Activated T-cell treated with anti-CD3 and anti-CD28 coated beads for 24 hours (primary cell): ENCODE measurements at regions not wholly inside any gene's neighbourhood (a gene's known extent, or its start where the extent isn't known, plus 50 kb on each side); places are given as distances from the start of the nearest gene placed in this dataset.
"Not testable (repeated sequence)": the region's sequence is repeated elsewhere in the genome, so short reads cannot be mapped to it uniquely, and the experiment has no call there.

Experiments
- DNase-seq: peaks from one replicate; pipeline ENCODE4 v3.0.0-alpha.2; 2020; ENCODE audit warnings: low read depth

GRCh38 chr1:214715126-214715525 lies 112.1 kb downstream of the CENPF start:
- no peak for DNase-seq

DNA sequence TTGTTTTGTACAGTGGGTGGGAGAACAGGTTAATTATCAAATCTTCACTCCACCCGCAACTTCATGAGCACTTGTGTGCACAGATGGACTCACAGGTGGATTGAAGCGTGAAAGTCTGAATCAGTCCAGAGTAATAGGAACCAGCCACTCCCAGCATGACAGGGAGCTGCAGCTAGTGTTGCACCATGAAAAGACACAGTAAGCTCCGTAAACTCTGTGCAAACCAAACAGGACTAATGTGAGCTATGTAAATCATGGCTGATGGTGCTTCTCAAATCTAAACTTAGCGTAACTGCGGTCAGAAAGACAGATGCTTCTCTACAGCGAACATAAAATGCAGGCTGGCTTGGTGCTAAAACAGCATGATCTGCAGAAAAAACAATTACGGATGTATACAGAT lies 114.4 kb downstream of the CENPF start:
- DNase-seq, result no peak

GRCh38 chr1:214718724-214719123 lies 115.7 kb downstream of the CENPF start:
- no peak for DNase-seq

DNA sequence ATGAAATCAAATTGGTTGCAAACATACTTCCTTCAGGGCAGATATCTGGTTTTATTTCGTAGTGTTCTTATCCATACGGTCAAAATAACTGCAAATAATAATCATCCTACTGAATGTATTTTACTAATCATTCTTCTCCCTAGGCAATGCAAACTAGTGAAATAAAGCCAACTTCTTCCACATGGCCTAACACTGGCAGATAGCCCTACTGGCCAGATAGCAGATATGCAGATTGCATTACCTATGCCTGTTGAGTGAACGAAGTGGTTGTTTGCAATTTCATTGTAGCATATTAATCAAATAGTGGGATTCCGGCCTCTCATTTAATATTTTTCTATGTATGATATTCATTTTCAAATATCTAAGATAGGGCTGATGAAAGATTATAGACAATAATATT lies 116.2 kb downstream of the CENPF start:
- no peak for DNase-seq

- DNase-seq, result no peak
These were observed 117.6 kb downstream of the CENPF start for GRCh38 chr1:214720561-214720960.

- no peak for DNase-seq
These were observed 124.3 kb downstream of the CENPF start for GRCh38 chr1:214727274-214727673.

DNA sequence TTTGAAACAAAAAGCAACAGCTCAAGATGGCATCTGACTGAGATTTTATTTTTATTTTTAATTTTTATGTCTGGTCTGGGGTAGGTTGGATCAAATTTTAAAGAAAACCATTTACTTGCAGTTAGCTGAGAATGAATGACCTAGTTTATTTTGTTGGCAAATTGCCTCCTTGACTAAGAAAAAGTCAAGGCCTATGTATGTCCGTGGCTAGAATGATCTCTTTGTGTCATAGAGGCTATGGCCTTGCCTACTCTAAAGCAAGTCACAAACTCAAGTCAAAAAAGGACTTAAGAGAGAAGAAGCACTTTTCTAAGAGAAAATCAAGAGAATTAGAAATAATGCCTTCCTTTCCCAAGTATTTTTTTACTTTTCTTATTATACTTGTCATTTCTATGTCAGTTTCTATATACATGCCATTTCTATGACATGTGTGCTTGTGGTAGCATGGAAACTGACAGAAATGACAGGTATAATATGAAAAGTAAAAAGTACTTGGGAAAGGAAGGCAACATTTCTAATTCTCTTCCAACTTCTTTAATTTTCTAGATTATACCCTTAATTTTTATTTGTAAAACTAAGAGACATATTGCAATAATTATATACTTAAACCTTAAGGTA lies 136.7 kb downstream of the CENPF start:
- DNase-seq, result no peak

DNA sequence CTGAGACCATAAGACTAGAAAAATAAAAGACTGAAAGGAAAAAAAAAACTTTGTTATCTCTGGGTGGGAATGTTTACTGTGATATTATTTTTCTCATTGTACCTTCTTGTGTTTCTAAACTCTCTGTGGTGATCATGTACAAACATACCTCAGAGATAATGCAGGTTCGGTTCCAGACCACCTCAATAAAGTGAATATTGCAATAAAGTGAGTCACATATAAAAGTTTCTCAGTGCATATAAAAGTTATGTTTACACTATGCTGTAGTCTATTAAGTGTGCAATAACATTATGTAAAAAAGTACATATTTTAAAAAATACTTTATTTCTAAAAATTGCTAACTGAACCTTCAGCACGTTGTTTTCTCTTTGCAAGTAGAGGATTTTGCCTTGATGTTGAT lies 137.5 kb downstream of the CENPF start:
- DNase-seq, result no peak

- DNase-seq, result no peak
These were observed 144.1 kb downstream of the CENPF start for GRCh38 chr1:214747050-214747635.

GRCh38 chr1:214753236-214753852 lies 150.3 kb downstream of the CENPF start:
- DNase-seq, result no peak

DNA sequence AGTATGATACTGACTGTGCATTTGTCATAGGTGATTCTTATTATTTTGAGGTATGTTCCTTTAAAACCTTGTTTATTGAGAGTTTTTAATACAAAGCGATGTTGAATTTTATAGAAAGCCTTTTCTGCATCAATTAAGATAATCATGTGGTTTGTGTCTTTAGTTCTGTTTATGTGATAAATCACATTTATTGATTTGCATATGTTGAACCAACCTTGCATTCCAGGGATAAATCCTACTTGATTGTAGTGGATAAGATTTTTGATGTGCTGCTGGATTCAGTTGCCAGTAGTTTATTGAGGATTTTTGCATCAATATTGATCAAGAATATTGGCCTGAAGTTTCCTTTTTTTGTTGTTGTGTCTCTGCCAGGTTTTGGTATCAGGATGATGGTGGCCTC lies 158.0 kb downstream of the CENPF start:
- DNase-seq, result no peak

GRCh38 chr1:214762902-214763301 lies 159.9 kb downstream of the CENPF start:
- DNase-seq, result no peak

- no peak for DNase-seq
These were observed 161.5 kb downstream of the CENPF start for GRCh38 chr1:214764502-214764901.

- no peak for DNase-seq
These were observed 164.2 kb downstream of the CENPF start for GRCh38 chr1:214767221-214767620.

GRCh38 chr1:214769666-214770065 lies 166.7 kb downstream of the CENPF start:
- not testable (repeated sequence) for DNase-seq

DNA sequence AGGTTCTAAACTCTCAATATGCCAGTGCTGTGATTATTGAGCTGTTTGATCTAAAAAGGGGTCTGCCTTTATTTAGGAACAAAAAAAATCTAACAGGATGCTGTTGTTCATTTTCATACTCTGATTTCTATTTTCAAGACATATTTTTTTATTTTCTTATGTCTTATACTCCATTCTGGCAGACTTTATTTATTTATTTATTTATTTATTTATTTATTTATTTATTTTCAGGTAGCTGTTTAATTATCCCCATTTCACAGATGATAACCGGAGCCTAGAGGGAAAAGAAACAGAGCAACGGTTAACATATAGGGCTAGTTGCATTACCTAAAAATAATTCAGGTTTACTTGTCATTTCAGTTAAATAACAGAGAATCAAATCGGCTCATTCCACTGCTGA lies 174.4 kb downstream of the CENPF start:
- DNase-seq, result no peak

GRCh38 chr1:214791961-214792360 lies 189.0 kb downstream of the CENPF start:
- DNase-seq, result no peak

GRCh38 chr1:214792527-214793186 lies 189.7 kb downstream of the CENPF start:
- no peak for DNase-seq

GRCh38 chr1:214793708-214794107 lies 190.7 kb downstream of the CENPF start:
- no peak for DNase-seq

DNA sequence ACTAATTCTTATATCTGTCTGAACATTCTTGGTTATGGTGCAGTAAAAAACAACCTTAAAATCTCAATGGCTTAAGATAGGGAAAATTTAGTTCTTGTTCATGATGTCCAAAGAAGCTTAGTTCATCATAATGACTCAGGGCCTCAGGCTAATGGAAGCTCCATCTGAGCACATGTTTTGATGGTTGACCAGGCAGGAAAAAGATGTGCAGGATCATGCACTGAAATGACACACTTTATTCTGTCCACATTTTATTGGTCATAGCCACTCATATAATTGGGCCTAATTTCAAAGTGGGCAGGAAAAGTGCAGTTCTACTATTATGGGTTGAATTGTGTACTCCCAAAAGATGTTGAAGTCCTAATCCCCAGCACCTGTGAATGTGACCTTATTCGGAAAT lies 198.2 kb downstream of the CENPF start:
- DNase-seq, result no peak

DNA sequence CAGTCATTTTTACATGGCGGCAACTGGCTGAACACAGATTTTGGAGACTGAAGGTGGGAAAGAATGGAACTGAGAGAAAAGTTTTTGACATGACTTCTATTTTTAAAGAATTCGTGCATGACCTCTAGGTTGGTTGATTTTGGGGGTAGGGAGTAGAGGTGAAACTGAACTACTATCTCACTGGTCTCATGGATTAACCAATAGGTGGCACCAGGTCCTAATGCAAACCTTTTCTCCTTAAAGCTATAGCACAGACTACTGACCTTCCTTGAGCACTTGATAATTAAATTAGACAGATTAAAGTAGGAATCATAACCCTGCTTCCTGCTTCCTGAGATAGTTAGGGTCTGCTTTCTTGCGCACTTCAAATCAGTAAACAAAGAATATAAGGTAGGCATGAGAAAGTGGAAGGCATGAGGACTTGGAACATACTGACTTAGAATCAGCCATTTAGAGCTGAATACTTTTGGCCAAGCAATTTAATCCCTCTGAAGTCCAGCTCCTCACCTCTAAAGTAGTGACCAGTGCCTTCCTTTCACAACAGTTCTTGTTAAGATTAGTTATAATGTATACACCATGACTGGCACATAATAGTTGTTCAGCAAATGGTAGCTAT lies 206.0 kb downstream of the CENPF start:
- no peak for DNase-seq

GRCh38 chr1:214816603-214817002 lies 213.6 kb downstream of the CENPF start:
- no peak for DNase-seq
